Transverse colon (tissue), 4 donors: ENCODE measurements at regions not wholly inside any gene's neighbourhood (a gene's known extent, or its start where the extent isn't known, plus 50 kb on each side); places are given as distances from the start of the nearest gene placed in this dataset.

Experiments
- CTCF ChIP-seq, 5 experiments: fragments of 200-600 bp in 3 of 5; fragments of 450-650 bp in 2 of 5; sonication (generic) in 3 of 5; IDR thresholded peaks; 1 replicate in 2 of 5; 2 replicates in 3 of 5; pipeline ENCODE4 v1.5.1; 2016 to 2017; ENCODE audit warnings: antibody characterized with exemption in 5 of 5, inconsistent platforms in 3 of 5, mild to moderate bottlenecking in 2 of 5, moderate library complexity in 1 of 5
- EP300 ChIP-seq: sonication (generic); formaldehyde crosslinking; IDR thresholded peaks from one replicate; pipeline ENCODE4 v1.6.1; 2017; ENCODE audit warnings: antibody characterized with exemption, low read depth
- POLR2A ChIP-seq: fragments of 450-650 bp; IDR thresholded peaks from one replicate; pipeline ENCODE4 v1.6.1; 2016; ENCODE audit warnings: antibody characterized with exemption, mild to moderate bottlenecking, moderate library complexity
- POLR2AphosphoS5 ChIP-seq, 3 donors: sonication (generic); formaldehyde crosslinking; IDR thresholded peaks; one replicate each; pipeline ENCODE4 v1.6.1; 2016; ENCODE audit warnings: antibody characterized with exemption in 3 of 3

GRCh38 chr4:123708902-123709301 lies 312.3 kb downstream of the SPRY1 start:
- TF ChIP-seq EP300, result no peak
- TF ChIP-seq CTCF (IDR thresholded peaks at IDR 0.05), result no peak
- no peak for TF ChIP-seq POLR2A
- no peak for TF ChIP-seq POLR2AphosphoS5 (IDR thresholded peaks at IDR 0.05)
